Stimulated activated CD8-positive, alpha-beta memory T cell treated with anti-CD3 and anti-CD28 coated beads, Interleukin-2, amount 100 ng/mL, for 1 hour (primary cell): ENCODE measurements at regions not wholly inside any gene's neighbourhood (a gene's known extent, or its start where the extent isn't known, plus 50 kb on each side); places are given as distances from the start of the nearest gene placed in this dataset.
"Not testable (repeated sequence)": the region's sequence is repeated elsewhere in the genome, so short reads cannot be mapped to it uniquely, and the experiment has no call there.

Experiments
- DNase-seq, 2 donors: peaks; one replicate each; pipeline ENCODE4 v3.0.0-alpha.2; 2020; ENCODE audit warnings: low read depth in 2 of 2

DNA sequence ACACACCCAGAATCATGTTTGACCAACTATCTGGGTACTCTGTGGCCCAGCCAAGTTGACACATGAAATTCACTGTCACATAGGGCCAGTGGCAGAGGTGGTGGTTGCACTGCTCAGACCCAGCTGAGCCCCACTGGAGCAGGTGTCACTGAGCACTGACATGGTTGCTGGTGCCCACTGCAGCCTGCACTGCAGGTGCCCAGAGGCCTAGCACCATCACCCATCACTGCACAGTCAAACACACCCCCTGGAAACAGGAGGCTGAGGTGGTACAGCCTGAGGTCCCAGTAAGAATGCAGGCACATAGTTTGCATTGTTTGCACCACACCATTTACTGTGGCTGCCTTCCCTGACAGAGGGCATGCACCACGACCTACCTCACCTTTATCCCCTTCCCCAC is 278.7 kb upstream of the MGAT5 start:
- DNase-seq = no peak

DNA sequence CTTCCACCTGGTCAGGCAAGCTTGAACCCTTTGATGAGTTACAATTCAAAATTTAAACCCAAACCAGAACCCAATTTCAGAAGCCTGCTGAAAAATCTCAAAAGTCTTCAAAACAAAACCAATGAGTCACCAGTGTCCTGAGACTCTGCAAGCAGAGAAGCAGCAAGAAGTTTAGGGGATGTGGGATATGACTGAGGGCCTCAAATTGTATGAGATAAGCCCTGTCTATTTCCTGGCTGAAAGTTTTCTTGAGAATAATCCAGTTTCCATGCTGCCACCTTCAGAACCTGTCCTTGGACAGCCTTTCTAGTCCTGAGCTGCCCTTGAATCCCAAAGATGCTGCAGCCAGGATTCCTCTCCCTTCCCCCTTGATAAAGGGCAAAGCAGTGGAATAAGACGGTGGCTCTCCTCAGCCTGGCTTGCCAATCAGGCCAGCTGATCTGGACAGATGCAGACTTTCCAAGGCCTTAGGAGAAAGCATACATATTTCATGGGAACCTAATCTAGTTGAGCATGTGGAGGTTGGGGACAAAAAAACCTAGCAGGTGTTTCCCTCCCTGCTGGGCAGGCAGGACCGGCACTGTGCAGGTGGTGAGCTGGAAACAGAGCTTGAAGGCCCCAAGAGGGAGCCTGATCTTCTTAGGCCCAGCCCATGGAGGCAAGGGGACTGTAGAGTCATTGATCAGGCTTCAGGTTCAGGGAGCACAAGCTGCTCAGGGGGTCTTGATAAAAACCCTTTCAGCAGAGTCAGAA is 278.0 kb upstream of the MGAT5 start:
- DNase-seq = no peak

DNA sequence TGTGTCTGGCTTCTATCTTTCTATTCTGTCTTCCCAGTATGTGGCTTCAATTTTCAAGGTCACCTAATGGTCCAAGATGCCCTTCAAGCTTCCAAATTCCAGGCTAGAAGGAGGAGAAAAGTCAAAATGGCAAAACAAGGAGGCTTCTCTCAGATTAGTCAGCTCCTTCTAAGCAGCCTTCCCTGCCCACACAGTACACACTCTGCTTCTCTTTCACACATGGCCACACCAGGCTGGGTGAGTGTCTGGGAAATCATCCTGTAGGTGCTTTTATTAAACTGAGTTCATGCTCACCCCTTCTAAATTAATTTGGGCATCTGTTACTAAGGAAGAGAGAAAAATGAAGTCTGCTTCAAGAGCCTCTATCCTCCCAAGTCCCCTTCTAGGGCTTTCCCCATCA is 277.2 kb upstream of the MGAT5 start:
- DNase-seq = no peak

DNA sequence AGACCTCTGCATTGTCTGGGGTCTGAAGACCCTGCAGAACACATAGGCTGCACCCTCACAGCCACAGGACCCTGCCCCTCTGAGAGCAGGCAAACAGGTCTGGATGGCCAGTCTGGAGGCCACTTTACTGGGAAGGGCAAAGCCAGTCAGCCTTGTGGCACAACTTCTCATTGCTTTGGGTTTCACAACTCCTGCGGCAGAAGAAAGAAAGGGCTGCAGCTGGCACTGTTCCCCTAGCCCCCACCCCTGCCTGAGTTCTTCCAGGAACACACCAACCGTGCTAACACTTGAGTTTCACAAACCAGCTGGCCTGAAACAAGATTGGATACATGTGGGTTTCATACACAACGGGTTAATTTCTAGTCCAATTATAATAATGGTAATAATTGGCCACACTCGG is 276.5 kb upstream of the MGAT5 start:
- DNase-seq = no peak

DNA sequence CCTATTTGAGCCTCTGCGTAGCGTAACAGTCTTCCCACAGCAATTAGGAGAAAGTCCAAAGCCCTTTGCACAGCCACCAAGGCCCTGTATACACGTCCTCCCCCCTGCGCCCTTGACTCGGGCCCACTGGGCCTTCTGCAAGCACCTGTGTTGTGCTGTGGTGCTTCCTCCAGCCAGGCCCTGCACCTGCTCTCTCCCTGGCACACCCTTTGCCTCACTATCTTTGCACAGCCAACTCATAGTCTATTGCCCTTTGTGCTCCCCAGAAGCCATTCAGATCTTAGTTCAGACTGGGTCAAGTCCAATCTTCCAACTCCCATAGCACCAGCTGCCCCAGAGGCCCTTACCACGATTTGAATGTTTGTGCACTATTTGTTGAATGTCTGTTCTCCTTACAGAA is 271.6 kb upstream of the MGAT5 start:
- DNase-seq = no peak

DNA sequence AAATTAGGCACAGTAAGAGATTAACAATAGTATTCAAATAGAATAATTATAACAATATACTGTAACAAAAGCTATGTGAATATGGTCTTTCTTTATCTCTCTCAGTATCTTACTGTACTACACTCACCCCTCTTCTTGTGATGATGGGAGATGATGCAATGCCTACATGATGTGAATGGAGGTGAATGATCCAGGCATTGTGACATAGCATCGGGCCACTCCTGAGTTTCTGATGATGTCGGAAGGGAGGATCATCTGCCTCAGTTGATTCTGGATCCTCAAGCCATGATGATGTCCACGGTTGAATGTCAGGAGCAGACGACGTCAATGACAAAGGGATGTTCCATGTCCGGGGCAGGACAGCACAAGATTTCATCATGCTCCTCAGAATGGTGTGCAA is 268.3 kb upstream of the MGAT5 start:
- DNase-seq = no peak

DNA sequence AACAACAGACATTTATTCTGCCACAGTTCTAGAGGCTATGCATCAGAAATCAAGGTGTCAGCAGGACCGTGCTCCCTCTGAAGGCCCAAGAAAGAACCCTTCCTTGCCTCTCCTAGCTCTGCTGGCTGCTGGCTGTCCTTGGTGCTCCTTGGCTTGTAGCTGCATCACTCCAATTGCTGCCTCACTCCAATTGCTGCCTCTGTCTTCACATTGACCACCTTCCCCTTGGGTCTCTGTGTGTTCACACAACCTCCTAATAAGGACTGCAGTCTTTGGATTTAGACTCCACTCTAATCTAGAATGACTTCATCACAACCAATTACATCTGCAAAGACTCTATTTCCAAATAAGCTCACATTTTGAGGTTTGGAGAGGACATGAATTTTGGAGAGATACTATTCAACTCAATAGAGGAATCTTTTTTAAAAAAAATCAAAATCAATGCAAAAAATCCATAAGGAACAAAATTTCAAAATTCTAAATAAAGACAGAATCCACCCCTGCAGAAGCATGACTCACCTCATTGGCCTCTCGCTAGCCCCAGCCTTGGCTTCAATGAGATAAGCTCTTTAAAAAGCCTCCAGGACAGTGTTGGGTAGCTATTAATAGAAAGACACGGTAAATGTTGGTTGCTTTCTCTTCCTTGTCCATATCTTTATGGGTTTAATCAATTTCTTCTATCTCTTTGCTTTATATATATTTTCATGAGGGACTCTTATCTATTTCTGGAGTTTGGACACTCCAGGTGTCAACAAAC is 267.6 kb upstream of the MGAT5 start:
- no peak for DNase-seq

DNA sequence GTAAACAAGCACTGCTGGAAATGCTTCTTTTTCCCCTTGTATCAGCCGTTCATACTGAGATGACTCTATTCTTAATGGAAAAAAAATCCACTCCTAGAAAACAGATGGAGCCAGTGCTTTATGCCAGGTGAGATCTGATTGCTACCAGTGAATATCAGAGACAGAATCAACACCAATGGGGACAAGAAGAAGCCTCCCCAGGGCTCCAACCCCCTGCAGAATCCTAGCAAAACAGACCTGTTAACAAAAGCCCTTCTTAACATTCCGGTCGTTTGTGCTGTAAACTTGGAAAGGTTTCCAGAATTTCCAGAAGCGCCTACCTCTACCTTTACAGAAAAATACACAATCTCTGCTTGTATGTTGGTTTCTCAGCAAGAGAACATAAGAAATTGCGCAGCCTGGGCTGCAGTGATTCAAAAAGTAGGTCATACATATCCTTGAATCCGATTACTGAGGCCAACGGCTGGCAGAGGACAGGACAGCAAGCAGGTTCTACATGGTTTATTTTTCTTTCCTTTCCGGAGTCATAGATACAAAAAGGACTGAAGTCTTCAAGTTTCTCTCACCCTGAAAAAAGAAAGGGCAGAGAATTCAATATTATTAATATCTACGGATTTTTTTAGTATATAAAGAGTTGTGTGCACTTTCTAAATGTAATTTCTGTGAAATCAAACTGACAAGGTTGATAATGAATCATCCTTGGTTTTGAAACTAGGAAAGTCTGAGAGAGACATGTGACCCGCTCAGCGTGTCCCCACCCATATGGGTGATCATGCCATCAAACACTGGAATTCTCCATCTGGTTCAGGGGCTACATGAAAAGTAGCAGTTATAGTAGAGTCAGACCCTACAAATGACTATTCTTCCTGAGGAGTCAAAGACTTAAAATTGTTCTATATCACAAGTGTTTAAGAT is 266.7 kb upstream of the MGAT5 start:
- DNase-seq = no peak

DNA sequence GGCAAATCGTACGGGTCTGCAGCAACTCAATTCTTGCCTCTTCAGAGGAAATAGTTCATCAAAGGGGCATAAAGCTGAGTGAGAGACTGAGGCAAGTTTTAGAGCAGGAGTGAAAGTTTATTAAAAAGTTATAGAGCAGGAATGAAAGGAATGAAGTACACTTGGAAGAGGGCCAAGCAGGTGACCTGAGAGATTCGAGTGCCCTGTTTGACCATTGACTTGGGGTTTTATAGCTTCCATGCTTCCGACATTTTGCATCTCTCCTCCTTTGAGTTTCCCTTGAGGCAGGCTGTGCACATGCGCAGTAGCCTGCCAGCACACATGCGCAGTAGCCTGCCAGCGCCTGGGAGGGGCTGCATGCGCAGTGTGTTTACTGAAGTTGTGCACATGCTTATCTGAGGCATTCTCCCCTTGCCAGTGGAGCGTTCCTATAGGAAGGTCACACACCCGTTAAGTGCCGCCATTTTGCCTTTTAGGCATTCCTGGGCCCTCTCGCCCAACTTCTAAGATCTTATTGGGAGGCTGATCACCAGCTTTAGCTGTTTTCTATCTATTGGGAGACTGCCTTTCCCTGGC is 265.5 kb upstream of the MGAT5 start:
- DNase-seq = no peak

DNA sequence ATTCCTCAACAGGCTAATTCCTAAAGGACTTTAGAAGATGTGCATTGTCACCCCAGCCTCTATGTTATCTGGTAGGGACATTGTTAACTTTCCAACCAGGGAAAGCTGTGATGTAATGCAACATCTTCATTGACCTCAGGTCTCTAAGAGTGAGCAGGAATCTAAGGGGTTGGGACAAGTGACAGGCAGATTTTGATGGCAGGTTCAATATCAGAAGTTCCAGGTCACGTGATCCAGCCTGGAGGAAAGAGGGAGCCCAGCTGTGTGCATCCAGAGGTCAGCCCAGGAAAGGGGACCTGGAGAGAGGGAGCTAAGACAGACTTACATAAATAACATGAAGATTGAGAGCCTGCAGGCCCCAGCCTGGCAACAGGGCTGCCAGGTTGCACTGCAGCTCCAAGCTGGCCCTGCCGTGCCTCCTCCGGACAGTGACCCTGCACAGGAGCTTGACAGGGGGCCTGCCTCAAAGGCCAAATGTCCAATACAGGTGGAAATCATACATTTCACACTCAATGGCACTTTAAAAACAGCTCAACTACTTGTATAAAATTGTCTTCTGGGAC is 262.2 kb upstream of the MGAT5 start:
- no peak for DNase-seq

DNA sequence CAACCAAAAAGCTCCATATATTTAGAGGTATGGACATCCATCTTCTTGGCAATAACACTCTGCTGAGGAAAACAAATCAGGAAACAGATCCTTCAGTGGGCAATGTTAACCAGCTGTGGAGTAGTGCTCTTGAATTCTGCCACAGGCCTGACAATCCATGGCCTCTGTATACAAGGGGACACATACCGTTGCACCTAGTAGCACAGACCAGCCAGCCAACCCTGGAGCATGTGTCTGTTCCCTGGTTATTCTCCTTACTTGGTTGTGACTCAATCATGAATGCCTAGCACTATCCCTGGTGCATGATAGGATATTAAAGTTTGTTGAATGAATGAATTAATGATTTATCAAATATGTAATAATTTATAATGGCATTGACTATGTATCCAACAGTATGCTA is 261.4 kb upstream of the MGAT5 start:
- DNase-seq = no peak

DNA sequence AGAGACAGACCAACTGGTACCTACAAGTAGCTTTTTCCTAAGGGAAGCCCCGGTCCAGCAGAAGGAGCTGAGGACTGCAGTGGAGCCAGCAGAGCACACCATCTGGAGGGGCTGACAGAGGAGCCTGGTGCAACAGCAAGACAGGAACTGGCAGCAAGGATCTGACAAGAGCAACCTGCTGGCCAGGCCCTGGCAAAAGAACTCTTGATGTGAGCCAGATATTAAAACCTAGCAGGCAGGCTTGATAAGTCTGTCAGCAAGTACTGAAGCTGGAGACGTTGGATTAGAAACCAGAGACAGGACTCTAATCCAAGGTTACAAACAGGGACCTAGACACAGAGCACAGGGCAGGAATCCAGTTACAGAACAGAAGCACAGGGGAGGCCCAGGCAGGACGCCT is 260.7 kb upstream of the MGAT5 start:
- DNase-seq = no peak

DNA sequence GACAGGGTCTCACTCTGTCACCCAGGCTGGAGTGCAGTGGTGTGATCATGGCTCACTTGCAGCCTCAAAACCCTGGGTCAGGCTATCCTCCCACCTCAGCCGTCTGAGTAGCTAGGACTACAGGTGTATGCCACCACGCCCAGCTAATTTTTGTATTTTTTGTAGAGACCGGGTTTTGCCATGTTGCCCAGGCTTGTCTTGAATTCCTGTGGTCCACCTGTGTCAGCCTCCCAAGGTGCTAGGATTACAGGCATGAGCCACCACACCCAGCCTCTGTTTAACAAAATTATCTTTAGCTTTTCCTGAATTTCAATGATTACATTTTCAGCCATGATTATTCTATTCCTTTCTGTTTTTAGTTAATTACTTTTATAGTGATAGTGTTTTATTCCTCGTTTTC is 255.1 kb upstream of the MGAT5 start:
- not testable (repeated sequence) for DNase-seq

DNA sequence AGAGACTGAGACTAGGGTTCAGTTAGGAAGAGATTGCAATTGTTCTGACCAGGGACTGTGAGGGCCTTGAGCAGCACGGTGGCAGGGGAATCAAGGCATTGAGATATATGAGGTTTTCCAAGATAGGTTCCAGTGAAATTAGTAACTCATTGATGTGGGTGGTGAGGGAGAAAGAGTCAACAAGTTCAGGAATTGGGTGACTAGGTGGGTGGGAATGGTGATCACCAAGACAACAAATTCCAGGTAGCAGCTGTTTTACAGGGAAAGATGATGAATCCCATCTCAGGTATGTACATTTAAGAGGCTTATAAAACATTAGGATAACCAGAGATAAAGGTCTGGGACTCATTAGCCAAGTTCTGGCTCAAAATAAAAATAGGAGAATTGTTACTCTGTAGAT is 251.5 kb upstream of the MGAT5 start:
- DNase-seq = no peak

DNA sequence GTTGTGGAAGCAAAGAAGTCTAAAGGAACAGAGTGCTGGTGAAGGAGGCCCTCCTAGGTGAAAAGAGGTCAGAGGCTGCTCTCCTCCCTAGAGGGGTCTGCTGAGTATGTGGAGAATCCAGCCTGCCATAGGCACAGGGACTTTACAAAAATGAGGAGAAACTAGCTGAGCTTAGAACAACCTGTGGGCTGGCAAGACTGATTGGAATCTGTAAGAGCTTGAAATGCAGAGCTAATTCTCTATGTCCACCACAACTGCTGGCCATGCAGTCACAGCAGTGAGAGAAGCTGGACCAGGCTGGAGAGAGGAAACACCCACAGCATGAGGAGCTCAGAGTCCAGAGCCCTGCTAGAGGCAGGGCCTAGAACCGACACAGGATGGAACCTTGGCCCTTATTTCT is 251.0 kb upstream of the MGAT5 start:
- no peak for DNase-seq

DNA sequence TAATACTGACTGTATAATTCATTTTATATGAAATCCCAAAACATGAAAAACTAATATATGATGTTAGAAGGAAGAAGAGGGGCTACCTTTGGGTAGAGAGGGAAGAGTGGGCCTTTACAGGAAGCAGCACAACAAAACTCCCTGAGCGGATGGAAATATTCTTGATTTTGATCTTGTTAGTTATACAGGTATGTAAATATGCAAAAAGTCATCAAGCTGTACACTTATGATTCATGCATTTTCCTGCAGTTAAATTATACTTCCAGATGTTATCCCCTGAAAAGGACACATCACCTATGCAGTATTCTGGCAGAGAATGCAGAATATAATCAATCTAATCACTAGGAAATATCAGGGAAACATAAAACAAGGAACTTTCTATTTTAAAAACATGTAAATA is 249.4 kb upstream of the MGAT5 start:
- no peak for DNase-seq

DNA sequence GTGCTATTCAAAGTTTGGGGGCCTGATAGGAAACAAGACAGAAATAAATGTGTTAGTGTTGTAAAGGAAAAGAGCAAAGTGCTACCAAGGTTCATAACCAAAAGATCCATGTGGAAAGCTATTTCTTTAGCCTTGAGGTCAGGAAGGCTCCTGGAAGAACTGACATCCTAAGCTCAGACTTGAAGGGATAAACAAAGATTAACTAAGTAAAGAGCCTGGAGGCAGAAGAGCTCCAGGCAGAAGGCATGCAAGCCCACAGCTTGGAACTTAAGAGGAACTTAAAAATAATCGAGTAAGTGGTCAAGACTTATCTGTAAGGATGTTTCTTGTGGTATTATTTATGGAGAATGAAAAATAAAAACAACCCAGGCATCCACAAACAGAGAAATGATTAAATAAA is 245.0 kb upstream of the MGAT5 start:
- no peak for DNase-seq

DNA sequence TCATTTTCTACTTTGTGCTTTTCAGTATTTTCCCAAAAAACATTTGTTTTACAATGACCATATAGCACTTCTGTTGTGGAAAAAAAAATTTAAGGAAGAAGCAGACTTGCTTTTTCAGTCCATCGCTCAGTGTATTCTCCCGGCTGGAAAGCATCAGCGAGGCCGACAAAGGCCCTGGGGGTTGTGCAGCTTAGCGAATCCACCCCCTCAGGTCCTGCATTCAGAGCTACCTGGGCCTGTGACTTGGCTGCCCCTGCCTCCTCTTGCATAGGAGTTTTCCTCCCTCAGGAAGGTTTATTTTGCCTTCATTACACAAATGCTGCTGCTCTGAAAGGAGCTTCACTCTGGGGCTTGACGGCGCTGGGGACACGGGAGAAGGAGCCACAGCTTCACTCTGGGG is 244.4 kb upstream of the MGAT5 start:
- no peak for DNase-seq

DNA sequence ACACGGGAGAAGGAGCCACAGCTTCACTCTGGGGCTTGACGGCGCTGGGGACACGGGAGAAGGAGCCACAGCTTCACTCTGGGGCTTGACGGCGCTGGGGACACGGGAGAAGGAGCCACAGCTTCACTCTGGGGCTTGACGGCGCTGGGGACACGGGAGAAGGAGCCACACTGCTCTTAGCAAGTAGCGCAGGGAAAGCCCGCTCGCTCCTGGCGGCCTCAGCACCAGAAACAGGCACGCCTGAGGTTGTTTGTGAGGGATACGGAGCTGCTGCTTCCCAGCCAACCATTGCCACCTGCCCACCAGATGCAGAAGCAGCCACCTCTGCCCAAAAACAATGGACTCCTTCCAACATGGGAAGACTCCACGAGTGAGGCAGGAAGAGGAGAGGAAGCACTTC is 244.0 kb upstream of the MGAT5 start:
- not testable (repeated sequence) for DNase-seq

DNA sequence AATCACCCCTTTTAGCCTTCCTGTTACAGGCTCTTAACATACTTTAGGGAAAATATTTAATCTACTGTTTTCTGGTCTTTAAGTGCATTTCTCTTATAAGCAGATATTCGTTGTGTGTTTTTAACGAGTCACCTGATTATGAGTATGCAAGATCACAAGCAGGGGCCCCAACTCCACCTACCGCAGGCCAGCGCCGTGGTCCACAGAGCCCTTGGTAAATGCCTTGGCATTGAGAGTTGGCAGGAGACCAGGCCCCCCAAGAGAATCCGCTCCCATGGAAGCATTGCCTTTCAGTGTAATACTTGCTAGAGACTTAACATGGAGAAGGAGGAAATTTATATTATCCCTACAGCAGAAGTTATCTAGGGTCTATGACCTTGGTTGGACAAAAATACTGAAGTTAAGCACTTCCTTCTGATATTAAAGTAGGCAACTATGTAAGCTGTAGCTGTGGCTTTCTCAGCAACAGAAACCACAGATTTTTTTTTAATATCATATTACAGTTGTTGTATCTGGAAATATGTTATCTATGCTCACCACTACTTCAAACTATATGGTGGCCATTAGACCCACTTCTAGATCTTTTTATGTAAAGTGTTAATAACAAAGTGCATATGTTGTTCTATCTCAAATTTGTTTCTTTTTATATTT is 241.8 kb upstream of the MGAT5 start:
- DNase-seq = no peak
